Adrenal gland (tissue), 5 donors: ENCODE measurements at regions not wholly inside any gene's neighbourhood (a gene's known extent, or its start where the extent isn't known, plus 50 kb on each side); places are given as distances from the start of the nearest gene placed in this dataset.

Experiments
- CTCF ChIP-seq, 6 experiments: fragments of 450-650 bp in 4 of 6; fragments of 200-600 bp in 2 of 6; sonication (generic) in 1 of 6; IDR thresholded peaks; 1 replicate in 5 of 6; 2 replicates in 1 of 6; pipeline versions ENCODE4 v1.5.1 to v1.8.0; 2016 to 2021; ENCODE audit warnings: antibody characterized with exemption in 6 of 6, mild to moderate bottlenecking in 2 of 6, moderate library complexity in 1 of 6
- POLR2A ChIP-seq, 2 donors: fragments of 450-650 bp; IDR thresholded peaks; one replicate each; pipeline ENCODE4 v1.6.1; 2017; ENCODE audit warnings: antibody characterized with exemption in 2 of 2, mild to moderate bottlenecking in 2 of 2, moderate library complexity in 1 of 2
- donor health status: DM: no; HTN: no; CAD: no.

DNA sequence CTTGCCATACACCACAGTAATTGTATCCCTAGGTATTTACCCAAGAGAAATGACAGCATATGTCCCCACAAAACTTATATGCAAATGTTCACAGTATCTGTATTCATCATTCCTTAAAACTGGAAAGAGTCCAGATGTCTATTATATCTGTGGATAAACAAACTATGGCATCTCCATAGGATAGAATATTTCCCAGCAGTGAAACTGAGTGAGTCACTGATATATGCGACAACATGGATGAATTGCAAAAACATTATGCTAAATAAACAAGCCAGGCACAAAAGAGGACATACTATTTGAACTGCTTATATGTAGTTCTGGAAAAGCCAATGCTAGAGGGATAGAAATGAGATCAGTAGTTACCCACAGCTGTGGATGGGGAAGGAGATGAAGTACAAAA, 359.4 kb upstream of the DSEL start:
- TF ChIP-seq CTCF (IDR thresholded peaks at IDR 0.05) (no peak), POLR2A (IDR thresholded peaks at IDR 0.05) (no peak)
